Naive thymus-derived CD4-positive, alpha-beta T cell (primary cell): ENCODE measurements at regions not wholly inside any gene's neighbourhood (a gene's known extent, or its start where the extent isn't known, plus 50 kb on each side); places are given as distances from the start of the nearest gene placed in this dataset.

ENCODE experiments used
- ATAC-seq: fragments of 150-1000 bp; cut with Tn5 transposase; 2 replicates; pipeline ENCODE4 v1.10.0; 2021; ENCODE audit warnings: mild to moderate bottlenecking, moderate library complexity
- CTCF ChIA-PET: fragments of 350-600 bp; sonication (Branson Sonifier 250); formaldehyde crosslinking; loops from one replicate; lab custom pipeline; 2021; ENCODE audit warnings: antibody characterized with exemption; lab: Charles Lee
- POLR2A ChIA-PET: fragments of 350-600 bp; sonication (Branson Sonifier 250); formaldehyde crosslinking; loops from one replicate; lab custom pipeline; 2021; ENCODE audit warnings: antibody characterized with exemption, inconsistent platforms; lab: Charles Lee
- DNase-seq, 9 donors: peaks; one replicate each; pipeline versions ENCODE4 v3.0.0 to v3.0.0-alpha.2; 2020 to 2022; ENCODE audit warnings: mixed read lengths in 1 of 9
- H3K27ac ChIP-seq: one replicate; pipeline ENCODE4 v1.7.0; 2013; ENCODE audit warnings: mild to moderate bottlenecking, low read depth, low read length, moderate library complexity
- H3K27me3 ChIP-seq, 2 donors: one replicate each; pipeline ENCODE4 v1.7.0; 2013; ENCODE audit warnings: low read length in 2 of 2, mild to moderate bottlenecking in 2 of 2, moderate library complexity in 2 of 2; ENCODE audit not compliant: control insufficient read depth in 2 of 2, insufficient read depth in 2 of 2
- H3K36me3 ChIP-seq, 3 experiments: 1 replicate in 2 of 3; 2 replicates in 1 of 3; pipeline ENCODE4 v1.7.0; 2013; ENCODE audit warnings: low read length in 3 of 3, mild to moderate bottlenecking in 3 of 3, moderate library complexity in 1 of 3; ENCODE audit not compliant: insufficient read depth in 3 of 3, control insufficient read depth in 2 of 3
- H3K4me1 ChIP-seq, 2 donors: one replicate each; pipeline ENCODE4 v1.7.0; 2013; ENCODE audit warnings: low read length in 2 of 2, mild to moderate bottlenecking in 2 of 2, moderate library complexity in 1 of 2; ENCODE audit not compliant: control insufficient read depth in 2 of 2, insufficient read depth in 2 of 2
- H3K4me3 ChIP-seq: 2 replicates; pipeline ENCODE4 v1.7.0; 2013; ENCODE audit warnings: mild to moderate bottlenecking, low read length
- H3K9me3 ChIP-seq, 3 experiments: 1 replicate in 2 of 3; 2 replicates in 1 of 3; pipeline ENCODE4 v1.7.0; 2013; ENCODE audit warnings: low read length in 3 of 3; ENCODE audit not compliant: control insufficient read depth in 2 of 3
- H3K27ac Mint-ChIP-seq, 9 donors: one replicate each; pipeline ENCODE4 v1.8.0; 2020 to 2022; ENCODE audit warnings: mixed read lengths in 9 of 9, mild to moderate bottlenecking in 8 of 9, moderate library complexity in 5 of 9, inconsistent platforms in 2 of 9
- H3K27me3 Mint-ChIP-seq, 5 donors: one replicate each; pipeline ENCODE4 v1.8.0; 2021 to 2022; ENCODE audit warnings: mixed read lengths in 5 of 5, mild to moderate bottlenecking in 1 of 5
- H3K36me3 Mint-ChIP-seq, 5 donors: one replicate each; pipeline ENCODE4 v1.8.0; 2020 to 2022; ENCODE audit warnings: mixed read lengths in 5 of 5, mild to moderate bottlenecking in 3 of 5, inconsistent platforms in 1 of 5
- H3K4me1 Mint-ChIP-seq, 7 donors: one replicate each; pipeline ENCODE4 v1.8.0; 2020 to 2022; ENCODE audit warnings: mixed read lengths in 7 of 7, mild to moderate bottlenecking in 3 of 7, inconsistent platforms in 1 of 7
- H3K4me3 Mint-ChIP-seq, 10 donors: one replicate each; pipeline ENCODE4 v1.8.0; 2020 to 2022; ENCODE audit warnings: mild to moderate bottlenecking in 10 of 10, mixed read lengths in 10 of 10, moderate library complexity in 6 of 10, inconsistent platforms in 2 of 10
- H3K9me3 Mint-ChIP-seq, 11 donors: one replicate each; pipeline ENCODE4 v1.8.0; 2020 to 2022; ENCODE audit warnings: mixed read lengths in 11 of 11, mild to moderate bottlenecking in 4 of 11, inconsistent platforms in 1 of 11, moderate library complexity in 1 of 11
- intact Hi-C, 2 donors: fragments of 100-400 bp; cut with micrococcal nuclease; formaldehyde crosslinking; loops; one replicate each; pipeline ENCODE4 v1.15.1; 2023

DNA sequence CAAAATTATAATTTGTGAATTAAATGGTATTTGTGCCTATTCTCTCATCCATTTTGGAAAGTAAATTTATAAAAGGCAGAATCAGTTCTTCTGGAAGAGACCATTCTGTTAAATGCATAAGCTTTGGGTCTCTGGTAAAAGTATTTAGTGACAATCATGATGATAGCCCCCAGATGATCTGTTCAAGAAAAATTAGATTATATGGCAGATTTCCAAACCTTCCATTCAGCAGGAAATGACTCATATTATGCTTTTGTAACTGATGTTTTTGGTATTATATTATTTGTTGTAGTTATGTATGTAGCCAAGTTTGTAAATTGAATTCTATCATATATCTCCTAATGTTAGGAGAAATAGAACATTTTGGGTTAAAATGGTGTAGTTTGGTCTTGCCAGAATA is 340.8 kb upstream of the DPH6 start:
- ATAC-seq (no peak), DNase-seq (no peak)
- H3K27me3 Mint-ChIP-seq = peaks cover 0 to 4% (median 0%) of the 10 kb centered on the region in 5 donors

DNA sequence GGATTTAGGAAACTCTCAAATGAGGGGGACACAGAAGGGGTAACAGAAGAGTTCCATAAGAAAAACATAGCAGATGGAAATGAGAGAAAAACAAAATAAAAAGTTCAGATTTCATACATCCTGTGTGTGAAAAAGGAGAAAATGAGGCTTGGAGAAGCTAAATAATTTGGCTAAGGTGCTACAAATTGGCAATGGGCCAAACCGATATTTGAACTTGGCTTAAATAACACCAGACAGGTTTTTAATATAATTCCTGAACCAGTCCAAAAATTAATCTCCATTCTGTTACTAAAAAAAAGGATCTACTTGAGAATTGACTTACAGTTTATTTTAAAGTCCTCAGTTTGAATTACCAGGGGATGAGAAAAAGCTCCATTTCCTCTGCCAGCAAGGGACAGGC is 342.9 kb upstream of the DPH6 start:
- H3K4me1 Mint-ChIP-seq = no peaks in the 10 kb centered on the region
- POLR2A ChIA-PET = no interaction called here

More for the DNA sequence above, 340.8 kb upstream of the DPH6 start:
- Mint-ChIP-seq H3K36me3 (no peaks in the 10 kb centered on the region), H3K4me3 (no peak overlapping the region), H3K27ac (no peak overlapping the region), H3K4me1 (no peaks in the 10 kb centered on the region), H3K9me3 (peaks cover 0 to 4% (median 0%) of the 10 kb centered on the region in 11 donors)
- Histone ChIP-seq H3K4me1 (no peaks in the 10 kb centered on the region), H3K4me3 (no peak overlapping the region), H3K9me3 (no peaks in the 10 kb centered on the region), H3K27me3 (no peaks in the 10 kb centered on the region), H3K36me3 (no peaks in the 10 kb centered on the region), H3K27ac (no peak overlapping the region)
- CTCF ChIA-PET = no interaction called here
- intact Hi-C loops = no loop called here
- POLR2A ChIA-PET = no interaction called here

DNA sequence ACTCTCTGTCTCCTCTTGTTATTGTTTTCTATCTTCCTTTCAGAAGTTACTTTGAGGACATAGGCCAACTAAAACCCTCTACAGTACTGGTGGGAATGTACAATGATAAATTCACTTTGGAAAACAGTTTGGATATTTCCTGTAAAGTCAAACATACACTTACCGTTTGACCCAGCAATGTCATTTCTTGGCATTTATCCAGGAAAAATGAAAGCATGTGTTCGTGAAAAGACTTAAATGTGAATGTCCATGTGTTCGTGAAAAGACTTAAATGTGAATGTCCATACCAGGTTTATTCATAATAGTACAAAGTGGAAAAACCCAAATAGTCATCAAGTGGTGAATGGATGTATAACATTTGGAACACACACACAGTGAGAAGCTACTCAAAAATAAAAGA is 361.5 kb upstream of the DPH6 start:
- H3K27ac Mint-ChIP-seq = no peak overlapping the region
- peaks cover 0 to 14% (median 5%) of the 10 kb centered on the region in 11 donors for H3K9me3 Mint-ChIP-seq
- Histone ChIP-seq H3K9me3 (no peaks in the 10 kb centered on the region), H3K27me3 (no peaks in the 10 kb centered on the region), H3K4me1 (no peaks in the 10 kb centered on the region), H3K36me3 (no peaks in the 10 kb centered on the region), H3K27ac (no peak overlapping the region), H3K4me3 (no peak overlapping the region)
- POLR2A ChIA-PET = no interaction called here
- DNase-seq = no peak
- H3K4me1 Mint-ChIP-seq = no peaks in the 10 kb centered on the region
- intact Hi-C loops = no loop called here
- H3K36me3 Mint-ChIP-seq = no peaks in the 10 kb centered on the region
- CTCF ChIA-PET = no interaction called here
- peaks cover 0 to 13% (median 0%) of the 10 kb centered on the region in 5 donors for H3K27me3 Mint-ChIP-seq
- no peak for ATAC-seq
- no peak overlapping the region for H3K4me3 Mint-ChIP-seq

More for the DNA sequence above, 342.9 kb upstream of the DPH6 start:
- Mint-ChIP-seq H3K27me3 (peaks cover 0 to 4% (median 0%) of the 10 kb centered on the region in 5 donors), H3K36me3 (no peaks in the 10 kb centered on the region), H3K4me3 (no peak overlapping the region), H3K9me3 (peaks cover 0 to 4% (median 0%) of the 10 kb centered on the region in 11 donors), H3K27ac (no peak overlapping the region)
- no peaks in the 10 kb centered on the region for H3K9me3 ChIP-seq
- CTCF ChIA-PET = no interaction called here
- no peaks in the 10 kb centered on the region for H3K4me1 ChIP-seq
- DNase-seq = no peak
- no peak for ATAC-seq
- H3K36me3 ChIP-seq = no peaks in the 10 kb centered on the region
- H3K27ac ChIP-seq = no peak overlapping the region
- no peaks in the 10 kb centered on the region for H3K27me3 ChIP-seq
- H3K4me3 ChIP-seq = no peak overlapping the region
- intact Hi-C loops = no loop called here

DNA sequence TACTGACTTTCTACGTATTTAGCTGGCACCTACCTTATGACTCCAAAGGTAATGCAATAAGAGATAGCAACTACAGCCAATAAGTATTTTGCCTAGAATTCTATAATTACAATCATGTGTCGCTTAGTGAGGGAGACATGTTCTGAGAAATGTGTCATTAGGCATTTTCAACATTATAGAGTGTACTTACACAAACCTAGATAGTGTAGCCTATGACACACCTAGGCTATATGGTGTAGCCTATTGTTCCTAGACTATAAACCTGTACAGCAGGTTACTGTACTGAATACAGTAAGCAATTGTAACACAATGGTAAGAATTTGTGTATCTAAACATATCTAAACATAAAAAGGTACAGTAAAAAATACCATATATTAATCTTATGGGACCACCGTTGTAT is 363.4 kb upstream of the DPH6 start:
- DNase-seq (no peak), ATAC-seq (no peak)
- H3K4me3 Mint-ChIP-seq = no peak overlapping the region
- no peaks in the 10 kb centered on the region for H3K36me3 Mint-ChIP-seq
- no peaks in the 10 kb centered on the region for H3K4me1 ChIP-seq
- H3K9me3 ChIP-seq = no peaks in the 10 kb centered on the region
- H3K36me3 ChIP-seq = no peaks in the 10 kb centered on the region
- no peaks in the 10 kb centered on the region for H3K27me3 ChIP-seq
- CTCF ChIA-PET = no interaction called here
- peaks cover 0 to 14% (median 0%) of the 10 kb centered on the region in 5 donors for H3K27me3 Mint-ChIP-seq
- no peak overlapping the region for H3K27ac Mint-ChIP-seq
- H3K9me3 Mint-ChIP-seq = peaks cover 0 to 12% (median 3%) of the 10 kb centered on the region in 11 donors
- H3K4me1 Mint-ChIP-seq = no peaks in the 10 kb centered on the region
- POLR2A ChIA-PET = no interaction called here
- no peak overlapping the region for H3K27ac ChIP-seq
- H3K4me3 ChIP-seq = no peak overlapping the region
- intact Hi-C loops = no loop called here

DNA sequence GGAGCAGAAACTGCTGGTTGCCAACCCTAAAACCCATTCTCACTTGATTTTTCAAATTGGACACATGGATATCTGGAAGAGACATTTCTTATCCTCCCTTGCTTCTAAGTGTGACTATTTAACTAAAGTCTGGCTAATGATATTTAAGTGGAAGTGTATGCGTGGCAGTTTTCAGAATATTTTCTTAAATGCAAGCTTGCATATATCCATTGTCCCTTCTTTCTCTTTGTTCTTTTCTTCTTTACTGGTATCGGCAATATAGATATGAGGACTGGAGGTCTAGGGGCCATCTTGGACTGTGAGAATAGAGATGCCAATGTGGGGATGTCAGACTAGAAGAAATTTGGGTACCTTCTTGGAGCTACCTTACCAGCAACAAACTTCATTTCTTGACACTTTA is 364.3 kb upstream of the DPH6 start:
- H3K4me1 ChIP-seq = no peaks in the 10 kb centered on the region
- Mint-ChIP-seq H3K27ac (no peak overlapping the region), H3K27me3 (peaks cover 0 to 11% (median 0%) of the 10 kb centered on the region in 5 donors), H3K4me3 (no peak overlapping the region), H3K4me1 (no peaks in the 10 kb centered on the region), H3K9me3 (peaks cover 0 to 16% (median 3%) of the 10 kb centered on the region in 11 donors), H3K36me3 (no peaks in the 10 kb centered on the region)
- H3K36me3 ChIP-seq = no peaks in the 10 kb centered on the region
- CTCF ChIA-PET = no interaction called here
- intact Hi-C loops = no loop called here
- POLR2A ChIA-PET = no interaction called here
- ATAC-seq (no peak), DNase-seq (no peak)
- no peaks in the 10 kb centered on the region for H3K27me3 ChIP-seq
- H3K27ac ChIP-seq = no peak overlapping the region
- H3K4me3 ChIP-seq = no peak overlapping the region
- H3K9me3 ChIP-seq = peaks cover 0 to 5% (median 0%) of the 10 kb centered on the region in 3 experiments

DNA sequence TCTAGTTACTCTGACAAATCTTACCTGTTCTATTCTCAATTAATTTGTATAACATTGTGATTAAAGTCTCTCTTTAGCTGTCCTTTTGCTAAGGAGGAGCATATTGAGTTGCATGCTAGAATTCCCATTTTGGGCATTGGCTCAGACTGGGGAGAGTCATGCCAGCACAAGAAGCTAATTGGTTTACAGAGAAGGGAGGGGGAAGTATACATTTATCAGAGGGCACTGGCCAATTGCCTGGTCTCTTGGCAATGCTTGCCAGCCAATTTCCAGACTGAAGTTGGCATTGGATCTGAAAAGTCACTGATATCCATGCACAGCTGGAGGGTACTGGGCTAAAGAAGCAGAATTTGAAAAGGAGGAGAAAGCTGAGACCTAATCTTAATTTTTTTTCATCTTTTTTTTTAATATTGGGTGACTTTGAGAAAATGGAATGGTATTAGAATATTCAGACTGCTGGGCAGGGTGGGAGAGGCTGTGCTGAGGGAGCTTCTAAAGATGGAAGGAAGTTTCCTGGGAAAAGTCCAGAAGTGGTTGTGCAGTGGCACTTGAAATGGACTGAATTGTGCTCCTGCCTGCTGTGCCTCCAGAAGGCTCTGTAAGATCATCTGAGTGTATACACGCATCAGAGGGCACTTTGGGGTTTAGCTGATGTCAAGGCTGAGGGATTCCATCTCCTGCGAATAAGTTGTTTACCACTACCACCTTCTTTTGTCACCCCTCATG is 365.2 kb upstream of the DPH6 start:
- H3K36me3 ChIP-seq = no peaks in the 10 kb centered on the region
- POLR2A ChIA-PET = no interaction called here
- H3K4me3 ChIP-seq = no peak overlapping the region
- H3K27ac ChIP-seq = no peak overlapping the region
- intact Hi-C loops = no loop called here
- no peak for ATAC-seq
- H3K9me3 ChIP-seq = peaks cover 0 to 8% (median 0%) of the 10 kb centered on the region in 3 experiments
- Mint-ChIP-seq H3K27ac (no peak overlapping the region), H3K9me3 (peaks cover 0 to 18% (median 3%) of the 10 kb centered on the region in 11 donors), H3K4me1 (no peaks in the 10 kb centered on the region), H3K36me3 (no peaks in the 10 kb centered on the region), H3K27me3 (peaks cover 0 to 11% (median 0%) of the 10 kb centered on the region in 5 donors), H3K4me3 (no peak overlapping the region)
- no peaks in the 10 kb centered on the region for H3K4me1 ChIP-seq
- H3K27me3 ChIP-seq = no peaks in the 10 kb centered on the region
- CTCF ChIA-PET = no interaction called here
- DNase-seq = no peak

DNA sequence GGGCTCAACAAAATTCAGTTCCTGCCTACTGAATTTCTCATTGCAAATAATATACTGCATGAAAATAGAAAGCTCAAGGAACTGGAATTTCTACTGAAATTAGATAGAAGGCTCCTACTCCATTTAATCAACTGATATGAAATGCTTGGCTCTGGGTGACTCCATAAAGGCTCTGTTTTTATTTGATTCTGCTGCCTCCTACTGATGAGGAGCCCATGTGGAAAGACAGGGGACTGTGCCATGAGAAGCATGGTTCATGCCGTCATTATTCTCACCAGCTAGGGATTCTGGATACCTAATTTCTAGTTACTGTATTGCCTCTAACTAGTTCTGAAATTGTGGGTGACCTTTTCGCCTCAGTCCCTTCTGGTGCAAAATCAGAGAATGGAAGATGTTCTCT is 366.2 kb upstream of the DPH6 start:
- Mint-ChIP-seq H3K9me3 (peaks cover 0 to 18% (median 7%) of the 10 kb centered on the region in 11 donors), H3K4me1 (no peaks in the 10 kb centered on the region), H3K4me3 (no peak overlapping the region), H3K27ac (no peak overlapping the region), H3K27me3 (peaks cover 0 to 11% (median 0%) of the 10 kb centered on the region in 5 donors), H3K36me3 (no peaks in the 10 kb centered on the region)
- Histone ChIP-seq H3K4me1 (no peaks in the 10 kb centered on the region), H3K4me3 (no peak overlapping the region), H3K27me3 (no peaks in the 10 kb centered on the region), H3K27ac (no peak overlapping the region), H3K36me3 (no peaks in the 10 kb centered on the region), H3K9me3 (peaks cover 0 to 8% (median 0%) of the 10 kb centered on the region in 3 experiments)
- CTCF ChIA-PET = no interaction called here
- intact Hi-C loops = no loop called here
- DNase-seq = no peak
- ATAC-seq = no peak
- POLR2A ChIA-PET = no interaction called here
